Lower leg skin (tissue), 4 donors: ENCODE measurements at regions not wholly inside any gene's neighbourhood (a gene's known extent, or its start where the extent isn't known, plus 50 kb on each side); places are given as distances from the start of the nearest gene placed in this dataset.

Experiments
- DNase-seq, 2 donors: peaks; one replicate each; pipeline ENCODE4 v3.0.0-alpha.2; 2019; ENCODE audit warnings: low spot score in 2 of 2
- H3K4me3 ChIP-seq: fragments of 200-600 bp; sonication (generic); 2 replicates; pipeline ENCODE4 v1.5.1; 2017; ENCODE audit warnings: mild to moderate bottlenecking, low read depth; ENCODE audit not compliant: poor library complexity, severe bottlenecking
- POLR2A ChIP-seq, 2 donors: fragments of 450-650 bp; IDR thresholded peaks; one replicate each; pipeline ENCODE4 v1.6.1; 2016 to 2017; ENCODE audit warnings: antibody characterized with exemption in 2 of 2, mild to moderate bottlenecking in 1 of 2, moderate library complexity in 1 of 2
- WGBS, 2 donors: methylation state at CpG; one replicate each; pipeline ENCODE4 v1.1.5; 2018; 5-methylcytosine and 5-hydroxymethylcytosine counted together
- intact Hi-C: fragments of 100-400 bp; cut with DNase I; formaldehyde crosslinking; loops from one replicate; pipeline ENCODE4 v1.15.0; 2023; ENCODE audit warnings: low total_unique reads
- TF ChIP-seq, protein P1 (sequence below), 3 donors: fragments of 450-650 bp; IDR thresholded peaks; one replicate each; pipeline ENCODE4 v1.5.1; 2016; ENCODE audit warnings: antibody characterized with exemption in 3 of 3, mild to moderate bottlenecking in 3 of 3, moderate library complexity in 2 of 3

DNA sequence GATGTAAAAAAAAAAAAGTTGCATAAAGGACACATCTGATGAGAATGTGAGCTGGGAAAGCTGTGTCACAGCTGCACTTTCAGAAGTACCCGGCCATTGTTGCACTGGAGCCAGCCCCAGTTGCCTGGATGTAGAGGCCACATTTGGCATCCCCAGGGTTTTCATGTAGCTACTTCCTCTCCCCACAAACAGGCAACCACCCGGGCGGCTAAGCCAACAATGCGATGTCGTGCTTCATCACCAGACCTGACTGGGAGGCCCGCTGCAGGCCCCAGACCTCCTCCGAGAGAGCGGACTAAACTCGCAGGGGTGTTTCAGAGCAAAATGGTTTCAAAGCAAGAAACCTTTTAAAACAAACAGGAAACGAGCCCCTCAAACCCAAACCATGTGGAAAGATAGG is 142.3 kb downstream of the TMCO5A start:
- intact Hi-C loops, result no loop called here
- 71 to 73% methylated on average over 10 of the region's 10 CpGs for WGBS, 2 donors
- H3K4me3 ChIP-seq, result no peak overlapping the region
- TF ChIP-seq, protein P1, sequence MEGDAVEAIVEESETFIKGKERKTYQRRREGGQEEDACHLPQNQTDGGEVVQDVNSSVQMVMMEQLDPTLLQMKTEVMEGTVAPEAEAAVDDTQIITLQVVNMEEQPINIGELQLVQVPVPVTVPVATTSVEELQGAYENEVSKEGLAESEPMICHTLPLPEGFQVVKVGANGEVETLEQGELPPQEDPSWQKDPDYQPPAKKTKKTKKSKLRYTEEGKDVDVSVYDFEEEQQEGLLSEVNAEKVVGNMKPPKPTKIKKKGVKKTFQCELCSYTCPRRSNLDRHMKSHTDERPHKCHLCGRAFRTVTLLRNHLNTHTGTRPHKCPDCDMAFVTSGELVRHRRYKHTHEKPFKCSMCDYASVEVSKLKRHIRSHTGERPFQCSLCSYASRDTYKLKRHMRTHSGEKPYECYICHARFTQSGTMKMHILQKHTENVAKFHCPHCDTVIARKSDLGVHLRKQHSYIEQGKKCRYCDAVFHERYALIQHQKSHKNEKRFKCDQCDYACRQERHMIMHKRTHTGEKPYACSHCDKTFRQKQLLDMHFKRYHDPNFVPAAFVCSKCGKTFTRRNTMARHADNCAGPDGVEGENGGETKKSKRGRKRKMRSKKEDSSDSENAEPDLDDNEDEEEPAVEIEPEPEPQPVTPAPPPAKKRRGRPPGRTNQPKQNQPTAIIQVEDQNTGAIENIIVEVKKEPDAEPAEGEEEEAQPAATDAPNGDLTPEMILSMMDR (IDR thresholded peaks at IDR 0.05), result no peak
- no peak for TF ChIP-seq POLR2A (IDR thresholded peaks at IDR 0.05)
- no peak for DNase-seq

DNA sequence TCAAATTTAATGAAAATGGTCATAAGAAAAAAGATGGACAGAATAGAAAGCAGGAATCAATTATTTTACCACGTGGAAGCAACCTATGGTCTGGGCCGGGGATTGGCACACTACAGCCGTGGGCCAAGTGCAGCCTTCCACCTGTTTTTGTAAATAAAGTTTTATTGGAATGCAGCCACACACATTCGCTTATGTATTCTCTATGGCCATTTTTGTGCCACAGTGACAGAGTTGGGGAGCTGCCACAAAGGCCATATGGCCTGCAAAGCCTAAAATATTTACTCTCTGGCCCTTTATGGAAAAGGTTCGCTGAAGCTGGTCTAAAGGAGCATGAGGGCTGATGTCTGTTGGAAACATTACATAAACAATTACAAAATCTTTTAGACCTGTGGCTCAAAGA is 144.8 kb downstream of the TMCO5A start:
- 95 to 96% methylated on average over 5 of the region's 5 CpGs for WGBS, 2 donors
- no peak overlapping the region for H3K4me3 ChIP-seq
- no peak for TF ChIP-seq POLR2A (IDR thresholded peaks at IDR 0.05)
- TF ChIP-seq, protein P1 (IDR thresholded peaks at IDR 0.05), result no peak
- intact Hi-C loops, result loop anchor here (1.0 kb wide), 1 partner anchor 20 kb away; no protein-coding TSS in a partner anchor
- DNase-seq, result no peak

DNA sequence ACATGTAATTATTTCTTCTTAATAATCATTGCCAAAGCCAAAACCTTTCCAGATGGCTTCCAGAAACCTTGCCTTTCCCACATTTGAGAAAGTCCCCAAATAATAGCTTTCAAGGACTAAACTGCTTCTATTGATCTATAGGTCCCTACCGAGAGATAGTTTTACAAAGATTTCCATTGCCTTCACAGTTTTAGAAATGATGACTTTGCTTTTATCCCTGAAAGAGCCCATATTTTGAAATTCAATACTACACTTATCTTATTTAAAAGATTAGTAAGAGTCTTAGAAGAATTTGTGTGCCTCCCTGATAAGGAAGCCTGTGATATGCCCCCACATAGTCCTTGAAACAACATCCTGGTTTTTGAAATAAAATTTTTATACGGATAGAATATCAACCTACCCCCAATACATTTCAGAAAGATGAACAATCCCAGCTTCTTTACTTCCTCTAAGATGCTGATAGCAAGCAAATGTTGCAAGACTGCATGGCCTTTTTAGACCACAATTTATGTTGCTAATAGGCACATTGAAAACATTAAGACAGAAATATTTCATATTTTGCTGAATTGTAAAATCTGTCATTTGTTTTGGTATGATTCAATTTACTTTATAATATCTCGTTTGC is 146.3 kb downstream of the TMCO5A start:
- no peak for DNase-seq
- TF ChIP-seq, protein P1 (IDR thresholded peaks at IDR 0.05), result no peak
- no peak for TF ChIP-seq POLR2A (IDR thresholded peaks at IDR 0.05)
- WGBS, 2 donors, result 53 to 60% methylated on average over 3 of the region's 3 CpGs
- intact Hi-C loops, result no loop called here
- H3K4me3 ChIP-seq, result no peak overlapping the region

DNA sequence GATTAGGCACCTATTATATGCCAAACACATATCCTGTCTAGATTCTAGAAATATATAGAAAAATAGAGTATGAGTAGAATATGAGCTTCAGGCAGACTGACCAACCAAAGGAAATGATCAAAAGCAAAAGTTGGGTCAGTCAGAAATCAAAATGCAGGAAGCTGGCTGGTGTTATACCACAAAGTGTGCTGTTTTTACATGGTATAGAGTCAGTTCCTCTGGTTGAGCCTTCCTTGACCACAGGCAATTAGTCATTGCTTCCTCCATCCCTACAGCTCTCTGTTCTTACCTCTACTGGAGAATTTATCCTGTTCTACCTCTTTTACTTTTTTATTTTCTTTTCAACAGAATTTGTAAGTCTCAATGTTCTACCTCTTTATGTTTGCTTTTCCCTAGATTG is 149.8 kb downstream of the TMCO5A start:
- no peak for DNase-seq
- intact Hi-C loops, result no loop called here
- no peak for TF ChIP-seq POLR2A (IDR thresholded peaks at IDR 0.05)
- TF ChIP-seq, protein P1 (IDR thresholded peaks at IDR 0.05), result no peak
- no peak overlapping the region for H3K4me3 ChIP-seq

DNA sequence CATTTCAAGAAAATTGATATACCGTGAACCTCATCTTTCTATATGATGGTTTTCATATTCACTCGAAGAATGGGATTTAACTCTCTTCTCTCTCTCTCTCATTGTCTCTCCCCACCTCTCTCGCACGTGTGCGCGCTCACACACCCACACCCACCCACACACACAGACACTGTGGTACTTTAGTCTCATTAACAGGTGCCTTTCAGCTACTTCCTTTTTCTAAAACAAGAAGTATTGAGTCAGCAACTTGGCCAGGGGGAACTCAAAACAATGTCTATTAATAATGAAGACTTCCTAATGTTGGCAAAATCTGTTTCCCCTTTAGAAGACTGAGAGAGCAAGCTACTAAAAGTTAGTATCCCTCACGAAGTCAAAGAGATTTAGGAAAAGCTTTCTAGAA is 150.7 kb downstream of the TMCO5A start:
- intact Hi-C loops, result no loop called here
- no peak overlapping the region for H3K4me3 ChIP-seq
- DNase-seq, result no peak
- TF ChIP-seq, protein P1 (IDR thresholded peaks at IDR 0.05), result no peak
- no peak for TF ChIP-seq POLR2A (IDR thresholded peaks at IDR 0.05)
- 64 to 69% methylated on average over 7 of the region's 7 CpGs for WGBS, 2 donors

DNA sequence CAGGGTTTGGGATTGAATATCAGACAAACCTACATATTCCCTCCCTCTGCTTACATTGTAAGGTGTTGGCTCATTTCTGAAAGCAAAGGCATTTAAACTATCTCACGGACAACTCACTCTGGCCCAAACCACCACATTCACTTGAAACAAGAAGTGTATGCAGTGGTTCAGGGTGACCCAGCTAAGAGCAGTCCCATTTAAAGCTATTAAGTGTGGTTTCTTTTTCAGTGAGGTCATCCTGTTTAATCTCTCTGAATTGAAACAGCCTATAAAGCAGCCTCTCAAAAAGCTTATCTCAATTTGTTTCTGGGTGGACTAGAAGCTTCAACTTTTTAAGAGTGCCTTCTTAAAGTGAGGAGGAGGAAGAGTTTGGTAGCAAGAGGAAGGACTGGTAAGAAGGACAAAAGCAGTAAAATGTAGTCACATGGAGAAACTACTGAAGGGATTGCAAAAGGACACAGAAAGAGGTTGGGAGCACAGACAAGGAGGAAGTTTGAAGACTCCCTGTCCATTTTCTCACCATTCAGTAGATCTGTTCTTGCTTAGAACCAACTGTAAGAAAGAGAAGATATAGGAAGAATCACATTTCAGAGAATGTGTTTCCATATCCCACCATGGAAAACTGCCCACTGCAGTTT is 151.6 kb downstream of the TMCO5A start:
- WGBS, 2 donors, result 63 to 68% methylated on average over 1 of the region's 1 CpG
- intact Hi-C loops, result no loop called here
- no peak for DNase-seq
- no peak for TF ChIP-seq POLR2A (IDR thresholded peaks at IDR 0.05)
- TF ChIP-seq, protein P1 (IDR thresholded peaks at IDR 0.05), result no peak
- H3K4me3 ChIP-seq, result no peak overlapping the region
